OCI-LY1 (cell line): ENCODE measurements at regions not wholly inside any gene's neighbourhood (a gene's known extent, or its start where the extent isn't known, plus 50 kb on each side); places are given as distances from the start of the nearest gene placed in this dataset.

Source experiments
- H2AFZ ChIP-seq: fragments of 200-600 bp; sonication (generic), shearing (Covaris generic); 2 replicates; pipeline ENCODE4 v1.6.0; 2014; ENCODE audit warnings: antibody characterized with exemption, mild to moderate bottlenecking, low read length
- H3F3A ChIP-seq: fragments of 200-600 bp; sonication (generic), shearing (Covaris generic); 2 replicates; pipeline ENCODE4 v1.6.0; 2014; ENCODE audit warnings: mild to moderate bottlenecking, antibody characterized with exemption, low read length, moderate library complexity; ENCODE audit not compliant: insufficient read depth
- H3K27ac ChIP-seq: fragments of 200-600 bp; sonication (generic); 2 replicates; pipeline ENCODE4 v1.5.1; 2014; ENCODE audit warnings: low read length, mixed run types, mild to moderate bottlenecking, low read depth; ENCODE audit not compliant: poor library complexity, severe bottlenecking
- H3K27me3 ChIP-seq: fragments of 200-600 bp; sonication (generic); 2 replicates; pipeline ENCODE4 v1.6.0; 2014; ENCODE audit warnings: antibody characterized with exemption, mild to moderate bottlenecking, low read length, moderate library complexity; ENCODE audit not compliant: insufficient read depth
- H3K36me3 ChIP-seq: fragments of 200-600 bp; sonication (generic); 2 replicates; pipeline ENCODE4 v1.6.1; 2014; ENCODE audit warnings: mild to moderate bottlenecking, antibody characterized with exemption, low read length, moderate library complexity, mixed read lengths; ENCODE audit not compliant: insufficient read depth
- H3K4me1 ChIP-seq: fragments of 200-600 bp; sonication (generic); 2 replicates; pipeline ENCODE4 v1.5.1; 2014; ENCODE audit warnings: mild to moderate bottlenecking, low read length, moderate library complexity; ENCODE audit not compliant: insufficient read depth, severe bottlenecking
- H3K4me2 ChIP-seq: fragments of 200-600 bp; sonication (generic), shearing (Covaris generic); 2 replicates; pipeline ENCODE4 v1.6.1; 2014; ENCODE audit warnings: low read length
- H3K4me3 ChIP-seq: fragments of 200-600 bp; sonication (generic); 2 replicates; pipeline ENCODE4 v1.5.1; 2014; ENCODE audit warnings: low read length, low read depth, mild to moderate bottlenecking, mixed read lengths; ENCODE audit not compliant: poor library complexity, severe bottlenecking
- H3K79me2 ChIP-seq: fragments of 200-600 bp; shearing (Covaris generic); 2 replicates; pipeline ENCODE4 v1.6.1; 2016; ENCODE audit warnings: mixed run types, low read length, mixed read lengths; ENCODE audit not compliant: insufficient read depth
- H3K9ac ChIP-seq: fragments of 200-600 bp; sonication (generic), shearing (Covaris generic); 2 replicates; pipeline ENCODE4 v1.6.1; 2014; ENCODE audit warnings: mild to moderate bottlenecking, low read length, mixed read lengths
- H3K9me2 ChIP-seq: fragments of 200-600 bp; sonication (generic), shearing (Covaris generic); 2 replicates; pipeline ENCODE4 v1.6.1; 2014; ENCODE audit warnings: low read depth, mild to moderate bottlenecking, low read length, mixed read lengths
- H3K9me3 ChIP-seq: fragments of 200-600 bp; shearing (Covaris generic); 2 replicates; pipeline ENCODE4 v1.6.1; 2014; ENCODE audit warnings: low read length, mixed read lengths
- H4K20me1 ChIP-seq: fragments of 200-600 bp; sonication (generic), shearing (Covaris generic); 2 replicates; pipeline ENCODE4 v1.6.0; 2016; ENCODE audit warnings: mild to moderate bottlenecking, low read length; ENCODE audit not compliant: insufficient read depth
- CTCF ChIP-seq: fragments of 200-600 bp; sonication (generic), shearing (Covaris generic); IDR thresholded peaks from 2 replicates; pipeline ENCODE4 v1.5.1; 2017; ENCODE audit warnings: mild to moderate bottlenecking, antibody characterized with exemption, low read length, moderate library complexity, mixed read lengths
- EZH2 ChIP-seq: fragments of 200-600 bp; sonication (generic), shearing (Covaris generic); IDR thresholded peaks from 2 replicates; pipeline ENCODE4 v1.8.0; 2017; ENCODE audit warnings: borderline replicate concordance, mixed run types, mild to moderate bottlenecking, antibody characterized with exemption, low read length, moderate library complexity, mixed read lengths

- TF ChIP-seq CTCF = no peak
- Histone ChIP-seq H2AFZ (no peak overlapping the region), H3K4me2 (no peak overlapping the region)
Observed at GRCh38 chr21:39051588-39051949, 131.7 kb downstream of the PSMG1 start.

GRCh38 chr21:39050841-39051587 is 132.2 kb downstream of the PSMG1 start:
- Histone ChIP-seq H3K9ac (no peak overlapping the region), H3K4me2 (no peak overlapping the region), H3F3A (no peaks in the 10 kb centered on the region), H3K27me3 (no peaks in the 10 kb centered on the region), H2AFZ (no peak overlapping the region), H3K79me2 (no peaks in the 10 kb centered on the region), H3K27ac (no peak overlapping the region), H4K20me1 (no peaks in the 10 kb centered on the region), H3K9me3 (no peaks in the 10 kb centered on the region), H3K4me1 (no peaks in the 10 kb centered on the region), H3K9me2 (no peaks in the 10 kb centered on the region), H3K36me3 (no peaks in the 10 kb centered on the region), H3K4me3 (no peak overlapping the region)
- TF ChIP-seq CTCF = no peak
- no peak for TF ChIP-seq EZH2

More at GRCh38 chr21:39051588-39051949, 131.7 kb downstream of the PSMG1 start:
- Histone ChIP-seq H3K9ac (no peak overlapping the region), H3K9me3 (no peaks in the 10 kb centered on the region), H3K79me2 (no peaks in the 10 kb centered on the region), H3F3A (no peaks in the 10 kb centered on the region), H3K4me1 (no peaks in the 10 kb centered on the region), H3K27ac (no peak overlapping the region), H3K36me3 (no peaks in the 10 kb centered on the region), H4K20me1 (no peaks in the 10 kb centered on the region), H3K4me3 (no peak overlapping the region), H3K9me2 (no peaks in the 10 kb centered on the region), H3K27me3 (no peaks in the 10 kb centered on the region)

- Histone ChIP-seq H3K79me2 (no peaks in the 10 kb centered on the region), H3K9me3 (no peaks in the 10 kb centered on the region), H3K4me1 (no peaks in the 10 kb centered on the region), H3K4me2 (no peak overlapping the region), H3K27ac (no peak overlapping the region), H3K36me3 (no peaks in the 10 kb centered on the region), H3K27me3 (no peaks in the 10 kb centered on the region), H3K9ac (no peak overlapping the region), H3K9me2 (no peaks in the 10 kb centered on the region), H4K20me1 (no peaks in the 10 kb centered on the region), H3K4me3 (no peak overlapping the region), H2AFZ (no peak overlapping the region), H3F3A (no peaks in the 10 kb centered on the region)
- TF ChIP-seq EZH2 = no peak
- TF ChIP-seq CTCF = no peak
Observed at GRCh38 chr21:39048574-39048973, 134.7 kb downstream of the PSMG1 start.
